SJSA1 (cell line): ENCODE measurements at regions not wholly inside any gene's neighbourhood (a gene's known extent, or its start where the extent isn't known, plus 50 kb on each side); places are given as distances from the start of the nearest gene placed in this dataset.
"Not testable (repeated sequence)": the region's sequence is repeated elsewhere in the genome, so short reads cannot be mapped to it uniquely, and the experiment has no call there.

ENCODE experiments used
- DNase-seq, 2 experiments: peaks; one replicate each; pipeline ENCODE4 v3.0.0-alpha.2; 2015 to 2020; ENCODE audit warnings: low spot score in 2 of 2, low read depth in 1 of 2
- H3K27ac ChIP-seq: fragments of 250-450 bp; sonication (Bioruptor Pico); 2 replicates; pipeline ENCODE4 v1.5.1; 2020; ENCODE audit warnings: mild to moderate bottlenecking, moderate library complexity
- H3K27me3 ChIP-seq: fragments of 250-450 bp; sonication (Bioruptor Pico); replicated peaks from 2 replicates; pipeline ENCODE4 v1.5.1; 2020; ENCODE audit warnings: mild to moderate bottlenecking, moderate library complexity
- H3K36me3 ChIP-seq: fragments of 250-450 bp; sonication (Bioruptor Pico); 2 replicates; pipeline ENCODE4 v1.5.1; 2020; ENCODE audit warnings: mild to moderate bottlenecking
- H3K4me1 ChIP-seq: fragments of 250-450 bp; sonication (Bioruptor Pico); replicated peaks from 2 replicates; pipeline ENCODE4 v1.6.1; 2021; ENCODE audit warnings: mild to moderate bottlenecking
- H3K4me3 ChIP-seq: fragments of 250-450 bp; sonication (Bioruptor Pico); 2 replicates; pipeline ENCODE4 v1.5.1; 2020; ENCODE audit warnings: mild to moderate bottlenecking
- H3K9me3 ChIP-seq: fragments of 250-450 bp; sonication (Bioruptor Pico); replicated peaks from 2 replicates; pipeline ENCODE4 v1.5.1; 2020; ENCODE audit warnings: mild to moderate bottlenecking

DNA sequence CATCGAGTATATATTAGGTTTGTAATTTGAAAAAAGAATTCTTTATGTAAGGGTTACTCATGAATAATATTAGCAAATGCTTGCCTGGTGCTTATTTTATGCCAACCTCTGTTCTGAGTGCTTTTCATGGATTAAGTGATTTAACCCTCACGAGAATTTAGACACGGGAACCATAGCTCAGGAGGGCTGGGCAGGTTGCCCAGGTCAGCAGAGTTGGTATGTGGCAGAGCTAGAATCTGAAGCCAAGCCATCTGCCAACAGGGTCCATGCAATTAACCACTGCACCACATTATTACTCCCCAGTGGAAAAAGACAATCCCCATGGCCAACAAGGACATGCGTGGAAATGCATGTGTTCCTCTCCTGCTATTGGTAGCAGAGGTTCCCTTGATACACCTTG, 345.6 kb downstream of the CDC5L start:
- H3K27me3 ChIP-seq = no peaks in the 10 kb centered on the region
- H3K9me3 ChIP-seq = no peaks in the 10 kb centered on the region; the same call in 1 of the 2 replicates
- DNase-seq = no peak
- no peaks in the 10 kb centered on the region for H3K36me3 ChIP-seq
- no peak overlapping the region for H3K4me3 ChIP-seq
- peaks cover 29% of the 10 kb centered on the region for H3K4me1 ChIP-seq
- H3K27ac ChIP-seq = no peak overlapping the region

DNA sequence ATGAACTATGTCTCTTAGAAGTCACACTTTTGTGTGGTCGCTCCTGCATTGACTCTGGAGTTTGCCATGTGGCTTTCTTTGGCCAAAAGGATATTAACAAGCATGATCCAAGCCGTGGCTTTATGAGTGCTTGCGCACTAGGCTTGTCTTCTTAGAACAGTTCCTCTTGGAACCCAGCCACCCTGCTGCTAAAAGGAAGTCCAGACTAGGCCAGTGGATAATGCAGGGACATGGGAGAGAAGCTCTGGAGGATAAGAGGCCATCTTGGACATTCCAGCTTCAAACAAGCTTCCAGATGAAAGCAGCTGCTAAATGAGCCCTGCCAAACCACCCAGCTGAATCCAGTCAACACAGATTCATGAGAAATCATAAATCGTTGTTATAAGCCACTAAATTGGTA, 346.4 kb downstream of the CDC5L start:
- peaks cover 36% of the 10 kb centered on the region for H3K4me1 ChIP-seq
- no peak overlapping the region for H3K4me3 ChIP-seq
- no peaks in the 10 kb centered on the region for H3K27me3 ChIP-seq
- H3K9me3 ChIP-seq = no peaks in the 10 kb centered on the region; the same call in 1 of the 2 replicates
- no peak overlapping the region for H3K27ac ChIP-seq
- no peak for DNase-seq
- H3K36me3 ChIP-seq = no peaks in the 10 kb centered on the region

- H3K4me3 ChIP-seq = no peak overlapping the region
- no peaks in the 10 kb centered on the region for H3K36me3 ChIP-seq
- no peak overlapping the region for H3K27ac ChIP-seq
- H3K4me1 ChIP-seq = peaks cover 35% of the 10 kb centered on the region
- no peaks in the 10 kb centered on the region; the same call in 1 of the 2 replicates for H3K9me3 ChIP-seq
- H3K27me3 ChIP-seq = no peaks in the 10 kb centered on the region
- DNase-seq = no peak
These were observed 347.6 kb downstream of the CDC5L start for GRCh38 chr6:44734886-44735629.

DNA sequence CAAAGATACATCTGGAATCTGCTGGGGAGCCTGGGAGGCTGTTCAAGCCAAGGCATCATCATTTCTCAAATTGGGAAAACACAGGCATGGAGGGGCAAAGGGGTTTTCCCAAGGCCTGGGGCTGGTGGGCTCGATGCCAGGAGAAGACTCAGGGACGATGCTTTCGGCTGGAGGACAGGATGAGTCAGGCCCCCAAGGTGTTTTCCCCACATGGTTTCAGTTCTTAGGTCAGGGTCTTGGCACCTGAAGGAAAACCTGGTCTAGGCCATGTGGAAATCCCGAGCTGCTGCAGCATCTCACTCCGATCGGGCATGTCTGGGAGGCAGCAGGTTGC, 348.1 kb downstream of the CDC5L start:
- Histone ChIP-seq H3K9me3 (no peaks in the 10 kb centered on the region; the same call in 1 of the 2 replicates), H3K4me3 (no peak overlapping the region), H3K27ac (no peak overlapping the region), H3K36me3 (no peaks in the 10 kb centered on the region), H3K4me1 (peaks cover 29% of the 10 kb centered on the region), H3K27me3 (no peaks in the 10 kb centered on the region)
- DNase-seq = peak; percentile 25 to 52

- no peak overlapping the region for H3K4me3 ChIP-seq
- no peak overlapping the region for H3K27ac ChIP-seq
- DNase-seq = no peak
- H3K27me3 ChIP-seq = no peaks in the 10 kb centered on the region
- no peaks in the 10 kb centered on the region for H3K36me3 ChIP-seq
- peaks cover 13% of the 10 kb centered on the region for H3K4me1 ChIP-seq
- H3K9me3 ChIP-seq = no peaks in the 10 kb centered on the region
These were observed 349.8 kb downstream of the CDC5L start for GRCh38 chr6:44737341-44737740.

GRCh38 chr6:44737829-44738528, 350.5 kb downstream of the CDC5L start:
- Histone ChIP-seq H3K4me3 (no peak overlapping the region), H3K9me3 (no peaks in the 10 kb centered on the region), H3K27ac (no peak overlapping the region), H3K36me3 (no peaks in the 10 kb centered on the region), H3K27me3 (no peaks in the 10 kb centered on the region), H3K4me1 (peaks cover 13% of the 10 kb centered on the region)
- no peak for DNase-seq

- no peak for DNase-seq
- Histone ChIP-seq H3K4me1 (peaks cover 13% of the 10 kb centered on the region), H3K27me3 (no peaks in the 10 kb centered on the region), H3K27ac (no peak overlapping the region), H3K36me3 (no peaks in the 10 kb centered on the region), H3K9me3 (no peaks in the 10 kb centered on the region), H3K4me3 (no peak overlapping the region)
These were observed 351.2 kb downstream of the CDC5L start for GRCh38 chr6:44738601-44739146.

DNA sequence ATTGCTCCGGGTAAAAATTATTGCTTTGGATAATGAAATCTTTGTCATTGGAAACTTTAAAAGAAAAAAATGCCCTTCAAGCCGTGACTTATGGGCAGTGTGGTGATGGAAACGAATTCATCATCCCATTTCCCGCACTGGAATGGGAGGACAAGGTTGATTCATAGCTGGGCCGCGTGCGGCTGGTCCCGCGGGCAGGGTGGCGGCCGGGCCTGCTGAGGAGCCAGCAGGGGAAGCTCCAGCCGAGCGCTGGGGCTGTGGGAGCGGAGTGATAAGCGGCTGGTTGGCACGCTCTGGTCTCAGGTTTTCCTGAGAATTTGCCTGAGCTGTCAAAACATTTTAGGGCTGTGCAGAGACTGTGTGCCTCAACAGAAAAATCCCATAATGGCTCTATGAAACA, 351.7 kb downstream of the CDC5L start:
- no peak for DNase-seq
- Histone ChIP-seq H3K36me3 (no peaks in the 10 kb centered on the region), H3K9me3 (no peaks in the 10 kb centered on the region), H3K4me3 (no peak overlapping the region), H3K27me3 (no peaks in the 10 kb centered on the region; the same call in 1 of the 2 replicates), H3K27ac (no peak overlapping the region), H3K4me1 (peaks cover 13% of the 10 kb centered on the region)

DNA sequence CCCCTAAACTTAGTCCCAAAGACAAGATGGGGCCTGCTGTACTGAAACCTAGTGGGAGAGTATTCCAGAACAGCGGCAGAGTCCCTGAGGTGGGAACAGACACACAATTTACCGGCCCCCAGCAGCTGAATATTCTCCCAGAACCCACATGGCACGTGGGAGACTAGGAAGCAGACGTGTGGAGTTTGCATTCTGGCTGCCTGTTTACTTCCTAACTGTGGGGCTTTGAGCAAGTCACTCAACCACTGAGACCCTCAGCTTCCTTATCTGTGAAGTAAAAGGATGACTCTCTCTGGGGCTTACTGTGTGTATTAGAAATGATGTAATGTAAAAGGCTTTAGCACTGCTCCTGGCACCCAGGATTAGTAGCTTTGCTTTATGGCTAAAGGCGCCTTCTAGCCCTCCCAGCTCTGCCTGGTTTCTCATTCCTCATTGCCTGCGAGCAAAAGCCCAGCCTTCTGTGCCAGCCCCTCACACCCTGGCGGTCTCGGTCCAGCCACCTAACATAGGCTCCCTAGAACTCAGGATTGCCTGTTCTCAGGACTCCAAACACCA, 353.1 kb downstream of the CDC5L start:
- no peaks in the 10 kb centered on the region for H3K36me3 ChIP-seq
- no peak overlapping the region for H3K27ac ChIP-seq
- H3K4me1 ChIP-seq = peaks cover 9% of the 10 kb centered on the region
- no peaks in the 10 kb centered on the region for H3K9me3 ChIP-seq
- DNase-seq = no peak
- no peak overlapping the region for H3K4me3 ChIP-seq
- no peaks in the 10 kb centered on the region; the same call in 1 of the 2 replicates for H3K27me3 ChIP-seq

- Histone ChIP-seq H3K4me3 (no peak overlapping the region), H3K9me3 (no peaks in the 10 kb centered on the region), H3K27me3 (no peaks in the 10 kb centered on the region; the same call in 1 of the 2 replicates), H3K4me1 (peaks cover 8% of the 10 kb centered on the region), H3K36me3 (no peaks in the 10 kb centered on the region), H3K27ac (no peak overlapping the region)
- no peak for DNase-seq
These were observed 354.7 kb downstream of the CDC5L start for GRCh38 chr6:44742201-44742600.

DNA sequence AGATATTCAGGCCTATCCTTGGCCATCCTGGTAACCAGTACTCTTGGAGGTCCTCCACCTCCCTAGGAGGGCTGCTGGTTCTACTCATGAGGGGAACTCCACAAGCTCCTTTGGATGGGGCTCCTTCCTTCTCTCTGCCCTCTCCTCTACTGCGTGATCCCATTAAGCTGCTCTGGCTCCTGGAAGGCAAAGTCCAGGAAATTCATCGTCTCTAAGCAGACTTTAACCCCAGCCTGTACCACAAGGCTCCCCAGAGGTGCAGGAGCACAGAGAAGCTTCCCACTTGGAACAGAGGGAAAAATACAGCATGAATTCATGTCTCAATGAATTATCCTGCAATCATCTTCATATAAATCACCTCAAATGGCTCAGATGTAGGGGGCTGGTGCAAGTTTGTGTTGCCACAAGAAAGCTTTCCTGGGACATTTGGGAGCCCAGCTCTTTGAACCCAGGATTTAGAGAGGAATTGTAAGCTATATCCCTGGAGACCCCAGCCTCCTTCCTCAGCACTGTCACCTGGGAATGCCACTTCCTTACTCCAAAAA, 355.4 kb downstream of the CDC5L start:
- Histone ChIP-seq H3K9me3 (no peaks in the 10 kb centered on the region), H3K4me1 (peaks cover 8% of the 10 kb centered on the region), H3K36me3 (no peaks in the 10 kb centered on the region), H3K4me3 (no peak overlapping the region), H3K27me3 (no peaks in the 10 kb centered on the region; the same call in 1 of the 2 replicates), H3K27ac (no peak overlapping the region)
- DNase-seq = no peak

DNA sequence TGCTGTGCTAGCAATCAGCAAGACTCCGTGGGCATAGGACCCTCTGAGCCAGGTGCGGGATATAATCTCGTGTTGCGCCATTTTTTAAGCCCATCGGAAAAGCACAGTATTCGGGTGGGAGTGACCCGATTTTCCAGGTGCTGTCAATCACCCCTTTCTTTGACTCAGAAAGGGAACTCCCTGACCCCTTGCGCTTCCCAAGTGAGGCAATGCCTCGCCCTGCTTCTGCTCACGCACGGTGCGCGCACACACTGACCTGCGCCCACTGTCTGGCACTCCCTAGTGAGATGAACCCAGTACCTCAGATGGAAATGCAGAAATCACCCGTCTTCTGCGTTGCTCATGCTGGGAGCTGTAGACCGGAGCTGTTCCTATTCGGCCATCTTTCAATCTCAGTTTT, 372.6 kb downstream of the CDC5L start:
- H3K27ac ChIP-seq, H3K36me3 ChIP-seq, H3K4me1 ChIP-seq, H3K27me3 ChIP-seq, H3K9me3 ChIP-seq, H3K4me3 ChIP-seq, DNase-seq: not testable (repeated sequence)

DNA sequence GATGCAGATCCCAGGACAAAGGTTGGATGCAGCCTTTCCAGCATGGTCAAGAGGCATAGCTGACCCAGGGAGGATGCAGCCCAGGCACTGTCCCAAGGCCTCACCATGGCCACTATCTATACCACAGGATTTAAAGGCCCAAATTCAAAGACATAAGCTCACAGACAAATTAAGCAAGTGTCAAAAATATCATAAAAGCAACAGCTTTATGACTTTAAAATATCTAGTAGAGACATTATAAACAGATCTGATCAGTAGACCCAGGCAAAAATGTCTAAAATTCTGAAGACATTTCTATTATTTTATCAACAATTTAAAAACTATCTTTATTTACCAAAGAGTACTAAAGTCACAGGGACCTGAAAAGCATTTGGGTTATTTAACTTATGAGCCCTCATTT, 373.5 kb downstream of the CDC5L start:
- no peaks in the 10 kb centered on the region for H3K36me3 ChIP-seq
- DNase-seq = no peak
- H3K27ac ChIP-seq = no peak overlapping the region
- H3K9me3 ChIP-seq = no peaks in the 10 kb centered on the region
- H3K4me1 ChIP-seq = no peaks in the 10 kb centered on the region
- H3K4me3 ChIP-seq = no peak overlapping the region
- H3K27me3 ChIP-seq = no peaks in the 10 kb centered on the region

DNA sequence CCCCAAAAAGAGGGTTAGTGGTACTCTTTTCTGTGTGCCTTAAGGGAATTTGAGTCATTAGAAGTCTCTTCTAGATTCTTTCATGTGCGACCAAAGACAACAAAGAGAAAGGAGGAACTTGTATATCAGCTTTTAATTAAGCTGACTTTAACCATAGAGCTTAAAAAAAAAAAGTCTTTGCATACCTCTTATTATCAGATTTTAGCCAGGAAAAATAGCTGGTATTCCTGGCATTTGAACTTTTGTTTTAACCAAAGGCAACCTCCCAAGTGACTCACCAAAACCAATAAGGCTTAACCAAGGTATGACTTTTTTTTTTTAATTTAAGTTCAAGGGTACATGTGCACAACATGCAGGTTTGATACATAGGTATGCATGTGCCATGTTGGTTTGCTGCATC, 375.0 kb downstream of the CDC5L start:
- Histone ChIP-seq H3K27ac (no peak overlapping the region), H3K9me3 (no peaks in the 10 kb centered on the region), H3K36me3 (no peaks in the 10 kb centered on the region), H3K27me3 (no peaks in the 10 kb centered on the region), H3K4me1 (no peaks in the 10 kb centered on the region), H3K4me3 (no peak overlapping the region)
- no peak for DNase-seq
